Left ventricle myocardium inferior (tissue), 1 donor: ENCODE measurements at regions not wholly inside any gene's neighbourhood (a gene's known extent, or its start where the extent isn't known, plus 50 kb on each side); places are given as distances from the start of the nearest gene placed in this dataset.

Source experiments
- DNase-seq: peaks from one replicate; pipeline ENCODE4 v3.0.0-alpha.2; 2020
- H3K27ac ChIP-seq: fragments of 200-600 bp; replicated peaks from 2 replicates; pipeline ENCODE4 v1.8.0; 2021
- H3K27me3 ChIP-seq: fragments of 200-600 bp; 2 replicates; pipeline ENCODE4 v1.8.0; 2021; ENCODE audit warnings: low read depth
- H3K36me3 ChIP-seq: fragments of 200-600 bp; 2 replicates; pipeline ENCODE4 v1.8.0; 2021
- H3K4me1 ChIP-seq: fragments of 200-600 bp; 2 replicates; pipeline ENCODE4 v1.8.0; 2021
- H3K4me3 ChIP-seq: fragments of 200-600 bp; 2 replicates; pipeline ENCODE4 v1.8.0; 2021; ENCODE audit warnings: mild to moderate bottlenecking, moderate library complexity
- H3K9me3 ChIP-seq: fragments of 200-600 bp; replicated peaks from 2 replicates; pipeline ENCODE4 v1.8.0; 2021
- intact Hi-C: fragments of 100-400 bp; cut with micrococcal nuclease; formaldehyde crosslinking; loops from one replicate; pipeline ENCODE4 v1.11.0; 2022
- TF ChIP-seq, protein P1 (sequence below): fragments of 200-600 bp; IDR thresholded peaks from 2 replicates; pipeline ENCODE4 v1.8.0; 2021; ENCODE audit warnings: antibody characterized with exemption, mild to moderate bottlenecking, borderline replicate concordance
- donor health status: DM: no; HTN: yes; CAD: no; lungs with severe emphysema.

- H3K27me3 ChIP-seq = no peaks in the 10 kb centered on the region
- H3K27ac ChIP-seq = no peak overlapping the region
- DNase-seq = no peak
- TF ChIP-seq, protein P1, sequence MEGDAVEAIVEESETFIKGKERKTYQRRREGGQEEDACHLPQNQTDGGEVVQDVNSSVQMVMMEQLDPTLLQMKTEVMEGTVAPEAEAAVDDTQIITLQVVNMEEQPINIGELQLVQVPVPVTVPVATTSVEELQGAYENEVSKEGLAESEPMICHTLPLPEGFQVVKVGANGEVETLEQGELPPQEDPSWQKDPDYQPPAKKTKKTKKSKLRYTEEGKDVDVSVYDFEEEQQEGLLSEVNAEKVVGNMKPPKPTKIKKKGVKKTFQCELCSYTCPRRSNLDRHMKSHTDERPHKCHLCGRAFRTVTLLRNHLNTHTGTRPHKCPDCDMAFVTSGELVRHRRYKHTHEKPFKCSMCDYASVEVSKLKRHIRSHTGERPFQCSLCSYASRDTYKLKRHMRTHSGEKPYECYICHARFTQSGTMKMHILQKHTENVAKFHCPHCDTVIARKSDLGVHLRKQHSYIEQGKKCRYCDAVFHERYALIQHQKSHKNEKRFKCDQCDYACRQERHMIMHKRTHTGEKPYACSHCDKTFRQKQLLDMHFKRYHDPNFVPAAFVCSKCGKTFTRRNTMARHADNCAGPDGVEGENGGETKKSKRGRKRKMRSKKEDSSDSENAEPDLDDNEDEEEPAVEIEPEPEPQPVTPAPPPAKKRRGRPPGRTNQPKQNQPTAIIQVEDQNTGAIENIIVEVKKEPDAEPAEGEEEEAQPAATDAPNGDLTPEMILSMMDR = no peak
- no peaks in the 10 kb centered on the region for H3K36me3 ChIP-seq
- H3K4me1 ChIP-seq = no peaks in the 10 kb centered on the region
- H3K9me3 ChIP-seq = peaks cover 15% of the 10 kb centered on the region
- intact Hi-C loops = no loop called here
- H3K4me3 ChIP-seq = no peak overlapping the region
Observed at GRCh38 chr2:75982719-75983118, 272.0 kb upstream of the GCFC2 start.

DNA sequence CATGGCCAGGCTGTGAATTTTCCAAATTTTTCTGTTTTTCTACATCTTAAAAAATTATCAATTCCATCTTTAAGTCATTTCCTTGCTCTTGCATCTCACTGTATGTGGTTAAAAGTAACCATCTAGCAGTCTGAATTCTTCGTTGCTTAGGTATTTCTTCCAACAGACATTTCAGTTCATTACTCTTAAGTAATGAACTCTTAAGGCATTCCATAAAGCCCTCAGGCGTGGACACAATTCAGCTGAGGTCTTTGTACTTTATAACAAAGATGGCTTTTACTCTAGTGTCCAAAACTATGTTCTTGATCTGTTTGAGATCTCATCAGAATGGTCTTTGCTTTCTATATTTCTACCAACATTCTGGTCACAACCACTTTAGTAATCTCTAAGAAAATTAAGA, 253.9 kb upstream of the GCFC2 start:
- intact Hi-C loops = no loop called here
- H3K36me3 ChIP-seq = no peaks in the 10 kb centered on the region
- H3K27ac ChIP-seq = no peak overlapping the region
- TF ChIP-seq, protein P1 = no peak
- H3K27me3 ChIP-seq = no peaks in the 10 kb centered on the region
- no peak for DNase-seq
- peaks cover 8% of the 10 kb centered on the region for H3K9me3 ChIP-seq
- no peak overlapping the region for H3K4me3 ChIP-seq
- no peaks in the 10 kb centered on the region for H3K4me1 ChIP-seq

DNA sequence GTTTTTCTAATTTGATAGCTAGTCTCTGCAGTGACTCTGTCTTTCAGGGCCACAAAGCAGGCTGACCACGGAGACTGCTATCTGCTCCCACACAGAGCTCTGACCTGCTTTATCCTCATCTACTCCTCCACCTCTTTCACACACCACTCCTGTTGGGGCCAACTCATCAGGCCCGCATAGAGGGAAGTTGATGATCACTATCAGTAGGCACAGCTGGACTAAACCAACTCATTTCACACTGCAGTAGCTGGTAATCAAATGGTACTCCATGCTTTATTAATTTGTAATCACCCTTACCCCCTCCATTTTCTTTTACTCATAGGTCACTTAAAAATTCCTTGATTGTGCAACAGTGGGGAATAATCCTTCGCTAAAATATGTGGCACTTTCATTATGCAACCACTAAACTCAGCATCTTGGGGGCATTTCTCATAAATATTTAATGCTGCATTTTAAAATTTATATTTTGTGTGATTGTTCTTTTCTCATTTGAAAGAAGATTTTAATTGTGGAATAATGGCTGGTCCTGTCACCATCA, 249.8 kb upstream of the GCFC2 start:
- Histone ChIP-seq H3K4me3 (no peak overlapping the region), H3K36me3 (no peaks in the 10 kb centered on the region), H3K27me3 (no peaks in the 10 kb centered on the region), H3K4me1 (no peaks in the 10 kb centered on the region), H3K27ac (no peak overlapping the region), H3K9me3 (peaks cover 8% of the 10 kb centered on the region)
- DNase-seq = no peak
- intact Hi-C loops = no loop called here
- TF ChIP-seq, protein P1 = no peak

- TF ChIP-seq, protein P1 = no peak
- Histone ChIP-seq H3K36me3 (no peaks in the 10 kb centered on the region), H3K4me1 (no peaks in the 10 kb centered on the region), H3K9me3 (peaks cover 3% of the 10 kb centered on the region), H3K27me3 (no peaks in the 10 kb centered on the region), H3K4me3 (no peak overlapping the region), H3K27ac (no peak overlapping the region)
- intact Hi-C loops = no loop called here
- no peak for DNase-seq
Observed at GRCh38 chr2:75959724-75960471, 249.2 kb upstream of the GCFC2 start.

GRCh38 chr2:75954761-75955160, 244.0 kb upstream of the GCFC2 start:
- TF ChIP-seq, protein P1 = no peak
- intact Hi-C loops = no loop called here
- no peaks in the 10 kb centered on the region for H3K4me1 ChIP-seq
- no peaks in the 10 kb centered on the region for H3K36me3 ChIP-seq
- no peak overlapping the region for H3K27ac ChIP-seq
- no peak for DNase-seq
- no peaks in the 10 kb centered on the region for H3K27me3 ChIP-seq
- no peak overlapping the region for H3K4me3 ChIP-seq
- no peaks in the 10 kb centered on the region for H3K9me3 ChIP-seq
